GM21717 (cell line): ENCODE measurements at regions not wholly inside any gene's neighbourhood (a gene's known extent, or its start where the extent isn't known, plus 50 kb on each side); places are given as distances from the start of the nearest gene placed in this dataset.

ENCODE experiments used
- ATAC-seq: cut with Tn5 transposase; IDR thresholded peaks from one replicate; pipeline ENCODE4 v1.9.1; 2021; ENCODE audit warnings: mild to moderate bottlenecking, moderate library complexity; ENCODE audit not compliant: unreplicated experiment

DNA sequence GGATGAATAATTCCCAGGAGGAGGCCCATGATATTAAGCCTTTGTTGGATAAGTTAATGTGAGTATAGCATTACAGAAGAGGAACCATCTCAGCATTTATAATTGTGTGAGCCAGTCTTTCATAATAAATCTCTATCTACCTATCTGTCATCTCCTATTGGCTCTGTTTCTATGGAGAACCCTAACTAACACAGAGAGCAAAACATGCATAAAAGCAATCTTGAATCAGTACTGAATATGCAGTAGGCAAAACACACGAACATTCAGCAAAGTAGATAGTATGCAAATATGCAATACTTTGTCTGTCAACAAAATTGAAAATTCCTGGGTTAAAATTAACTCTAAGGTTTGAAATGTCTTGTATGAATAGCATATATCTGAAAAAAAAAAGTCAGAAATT is 966.3 kb downstream of the DIAPH3 start:
- ATAC-seq = no peak

DNA sequence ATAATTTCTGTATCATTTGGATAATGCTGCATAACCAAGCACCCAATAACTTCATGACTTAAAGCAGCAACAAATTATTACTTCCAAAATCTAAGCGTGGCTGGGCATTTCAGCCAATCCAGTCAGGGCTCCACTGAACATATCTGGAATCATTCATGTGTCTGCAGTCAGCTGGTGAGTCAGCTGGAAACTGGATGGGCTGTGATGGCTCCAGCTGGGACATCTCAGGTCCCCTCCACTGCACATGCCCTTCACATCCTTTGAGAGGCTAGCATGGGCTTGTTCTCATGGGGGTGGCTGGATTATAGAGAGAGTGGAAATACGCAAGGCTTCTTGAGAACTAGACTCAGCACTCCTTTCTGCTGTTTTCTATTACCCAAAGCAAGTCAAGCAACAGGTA is 961.9 kb downstream of the DIAPH3 start:
- ATAC-seq = no peak

DNA sequence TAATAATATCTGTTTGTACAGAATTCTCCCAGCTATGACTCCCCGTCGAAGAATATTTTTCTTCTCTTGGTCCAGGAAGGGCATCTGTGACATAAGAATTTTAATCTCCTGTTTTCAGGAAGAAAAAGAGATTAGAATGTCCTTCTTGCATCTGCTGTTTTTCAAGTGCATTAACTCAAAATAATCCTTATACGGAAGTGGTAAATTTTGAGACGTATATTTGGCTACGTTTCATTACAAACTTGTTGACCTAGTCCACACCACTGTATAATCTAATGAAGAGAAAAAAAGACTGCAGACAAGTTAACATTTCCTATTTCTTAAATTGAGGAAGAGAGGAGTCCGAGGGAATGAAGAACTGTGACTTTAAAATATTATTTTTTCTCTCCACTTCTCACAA is 959.9 kb downstream of the DIAPH3 start:
- ATAC-seq = no peak

DNA sequence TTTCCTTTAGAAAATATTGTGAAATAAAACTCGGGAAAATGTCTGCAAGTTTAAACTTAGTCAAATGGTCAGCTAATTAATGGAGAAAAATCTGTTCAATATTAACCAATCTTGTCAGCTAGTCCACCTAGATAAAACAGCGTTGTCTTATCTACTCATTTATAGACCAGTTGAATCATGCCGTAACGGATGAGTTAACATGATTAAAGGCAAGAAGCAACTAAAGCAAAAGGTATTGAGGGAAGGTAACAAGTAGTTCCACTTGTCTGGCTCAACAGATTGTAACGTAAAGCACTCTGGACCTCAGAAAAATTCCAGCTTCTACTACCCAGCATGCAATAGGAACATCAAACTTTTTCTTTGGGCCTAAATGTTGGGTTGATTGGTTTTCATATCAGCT is 958.2 kb downstream of the DIAPH3 start:
- ATAC-seq = no peak

DNA sequence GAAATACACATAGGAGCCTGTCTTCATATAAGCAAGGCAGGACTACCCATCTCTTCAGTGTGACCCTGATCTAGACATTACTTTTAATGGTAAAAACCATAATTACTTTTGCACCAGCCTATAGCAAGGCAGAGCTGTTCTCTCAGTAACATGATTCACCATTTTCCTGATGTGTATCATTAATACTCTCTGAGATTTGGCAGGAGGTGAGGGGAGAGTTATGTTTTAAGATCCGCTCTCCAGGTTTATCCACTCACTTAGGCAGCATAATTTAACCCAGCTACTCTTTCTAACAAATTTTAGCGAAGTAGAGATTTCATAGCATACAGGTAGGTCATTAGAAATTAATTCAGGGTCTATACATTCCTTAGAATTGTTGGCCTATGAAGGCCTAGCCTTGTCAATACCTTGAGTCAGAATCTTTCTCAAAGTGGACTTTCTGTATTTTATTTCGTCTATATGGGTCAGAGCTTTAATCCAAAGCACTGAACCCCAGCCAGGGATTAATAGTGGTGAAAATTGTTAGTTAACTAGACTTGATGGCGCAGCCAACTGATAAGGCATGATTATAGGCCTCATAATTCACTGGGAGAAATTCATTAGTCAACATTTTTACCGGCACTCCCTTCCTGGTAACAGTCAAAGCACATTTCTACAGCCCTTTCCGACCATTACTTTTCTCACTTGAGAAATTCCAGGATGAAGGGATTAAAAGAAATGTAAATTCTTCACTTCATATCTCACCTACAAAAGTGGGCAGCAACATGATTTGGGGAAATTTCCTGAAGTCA is 955.1 kb downstream of the DIAPH3 start:
- no peak for ATAC-seq

DNA sequence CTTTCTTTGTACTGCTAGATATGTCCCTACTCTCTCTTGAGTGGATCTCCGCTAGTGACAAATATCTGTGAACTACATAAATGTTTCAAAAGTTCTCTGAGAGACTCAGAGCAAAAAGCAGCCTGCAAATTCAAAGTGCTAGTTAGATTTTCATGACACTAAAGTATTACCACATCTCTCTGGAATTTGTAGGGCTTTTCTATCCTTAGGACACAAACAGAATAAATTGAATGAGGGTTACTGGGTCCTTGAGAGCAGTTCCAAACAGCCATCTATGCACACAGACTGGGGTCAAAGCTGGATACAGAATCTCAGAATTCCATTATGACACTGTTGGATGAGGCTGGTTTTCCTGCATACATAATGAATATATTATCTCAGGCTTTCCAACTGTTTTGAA is 953.2 kb downstream of the DIAPH3 start:
- ATAC-seq = no peak

- ATAC-seq = no peak
Observed at GRCh38 chr13:59211606-59212005, 952.1 kb downstream of the DIAPH3 start.

- ATAC-seq = no peak
Observed at GRCh38 chr13:59229401-59229800, 934.3 kb downstream of the DIAPH3 start.

DNA sequence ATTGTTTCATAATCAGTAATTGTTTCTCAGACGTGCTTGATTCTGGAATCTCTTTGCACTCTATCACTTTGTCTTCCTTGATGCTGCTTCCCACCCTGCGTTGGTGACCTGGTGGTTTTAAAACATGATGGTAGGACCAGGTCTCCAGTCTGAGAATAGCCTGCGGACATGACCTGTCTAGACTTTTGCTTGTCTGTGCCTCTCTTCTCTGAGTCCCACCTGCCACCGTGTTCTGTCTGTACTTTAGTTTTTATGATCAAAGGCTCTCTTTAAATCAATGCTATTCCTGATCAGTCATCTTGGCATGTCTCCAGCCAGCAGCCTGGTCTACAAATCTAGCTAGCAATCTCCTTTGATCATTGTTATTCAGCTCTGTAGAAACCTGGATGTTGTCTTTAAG is 933.9 kb downstream of the DIAPH3 start:
- no peak for ATAC-seq

DNA sequence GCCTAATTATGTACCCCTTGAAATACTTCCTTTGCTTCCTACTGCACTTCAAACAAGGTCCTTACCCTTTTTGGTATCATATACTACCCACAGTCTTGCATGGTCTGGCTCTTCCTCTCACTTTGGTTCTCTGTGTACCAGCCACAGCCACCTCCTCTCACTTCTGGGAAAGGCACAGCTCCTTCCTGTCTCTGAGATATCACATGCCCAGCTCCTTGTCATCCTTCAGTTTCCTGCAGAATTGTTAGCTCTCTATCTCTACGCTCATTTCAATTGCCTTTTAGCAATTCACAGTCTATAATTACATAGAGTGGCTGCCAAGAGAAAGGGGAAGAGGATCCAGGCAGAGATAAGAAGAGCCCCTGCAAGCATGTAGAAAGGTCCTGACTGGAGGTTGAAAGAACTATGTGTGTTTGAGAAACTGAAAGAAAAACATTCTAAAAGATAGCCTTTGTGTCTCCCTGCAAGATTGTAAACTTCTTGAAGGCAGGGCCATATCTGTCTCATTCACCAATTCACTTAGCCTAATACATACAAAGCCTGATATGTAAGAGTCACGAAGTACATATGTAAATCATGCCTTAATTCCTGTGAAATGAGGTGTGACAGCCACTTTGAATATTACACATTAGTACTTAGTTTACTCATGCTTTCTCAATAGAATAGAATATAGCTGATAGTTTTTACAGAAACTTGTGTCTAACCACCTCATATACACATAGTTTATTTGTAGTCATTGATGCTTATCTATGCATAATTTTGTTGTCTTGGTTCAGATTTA is 933.1 kb downstream of the DIAPH3 start:
- no peak for ATAC-seq

DNA sequence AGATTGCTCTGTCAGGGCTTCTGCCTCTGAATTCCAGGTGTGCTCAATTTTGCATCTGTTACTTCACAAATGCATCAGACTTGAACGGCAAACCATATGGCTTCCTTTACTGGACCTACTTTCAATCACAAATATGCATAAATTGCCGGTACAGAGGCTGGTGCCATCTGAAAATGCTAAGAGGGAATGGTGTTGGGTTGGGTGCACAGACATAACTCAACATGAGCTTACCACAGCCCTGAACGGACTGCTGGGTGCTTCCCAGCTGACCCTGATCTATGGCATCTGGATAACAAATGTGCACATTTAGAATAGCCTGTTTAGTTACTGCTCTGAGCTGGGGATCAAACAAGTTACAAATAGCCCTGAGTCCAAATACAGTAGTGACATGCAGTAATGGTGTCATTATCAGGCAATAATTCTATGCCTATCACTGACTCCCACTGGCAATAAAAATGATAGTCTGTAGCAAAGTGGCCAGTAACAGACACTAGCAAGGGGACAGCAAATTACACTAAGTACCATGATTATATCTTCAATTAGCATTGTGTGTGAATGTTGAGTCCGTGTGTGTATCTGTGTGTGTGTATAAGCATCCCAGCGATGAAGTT is 927.3 kb downstream of the DIAPH3 start:
- no peak for ATAC-seq

DNA sequence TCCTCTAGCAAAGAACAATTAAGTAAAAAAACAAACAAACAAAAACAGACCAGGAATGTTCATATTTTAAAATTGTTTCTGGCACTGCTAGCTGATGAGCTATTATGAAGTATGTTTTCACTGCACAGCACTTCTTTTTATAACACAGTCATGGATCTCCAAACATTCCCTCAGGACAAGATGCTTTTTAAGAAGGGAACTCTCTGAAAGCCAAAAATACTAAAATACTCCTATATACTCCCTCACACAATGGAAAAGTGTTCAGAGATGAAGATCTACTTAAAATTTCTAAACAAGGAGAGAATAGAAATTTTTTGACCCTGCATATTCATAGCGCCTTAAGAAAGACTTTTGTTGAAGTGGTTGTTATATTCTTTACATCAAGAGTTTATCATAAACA is 926.8 kb downstream of the DIAPH3 start:
- ATAC-seq = no peak

DNA sequence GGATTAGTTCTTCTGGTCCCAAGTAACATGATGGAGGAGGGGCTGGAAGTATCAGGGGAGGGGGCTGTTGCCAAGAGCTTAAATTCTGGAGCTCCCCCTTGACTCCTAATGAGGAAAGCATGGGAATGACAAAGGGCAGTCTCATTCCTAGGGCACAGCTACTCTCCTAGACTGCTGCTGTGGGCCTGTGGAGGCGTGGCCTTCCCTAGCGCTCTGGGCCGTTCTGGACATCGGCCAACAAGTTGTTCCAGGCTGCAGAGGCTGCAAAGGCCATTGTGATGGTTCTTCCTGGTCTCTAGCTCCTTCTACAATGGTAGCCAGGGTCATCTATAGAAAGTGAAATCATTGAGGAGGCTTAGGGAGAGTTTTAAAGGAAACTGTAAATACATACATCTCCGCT is 916.6 kb downstream of the DIAPH3 start:
- no peak for ATAC-seq

GRCh38 chr13:59250336-59251189 is 913.2 kb downstream of the DIAPH3 start:
- no peak for ATAC-seq

- ATAC-seq = no peak
Observed at GRCh38 chr13:59259165-59260000, 904.3 kb downstream of the DIAPH3 start.

GRCh38 chr13:59261928-59262488 is 901.7 kb downstream of the DIAPH3 start:
- no peak for ATAC-seq

DNA sequence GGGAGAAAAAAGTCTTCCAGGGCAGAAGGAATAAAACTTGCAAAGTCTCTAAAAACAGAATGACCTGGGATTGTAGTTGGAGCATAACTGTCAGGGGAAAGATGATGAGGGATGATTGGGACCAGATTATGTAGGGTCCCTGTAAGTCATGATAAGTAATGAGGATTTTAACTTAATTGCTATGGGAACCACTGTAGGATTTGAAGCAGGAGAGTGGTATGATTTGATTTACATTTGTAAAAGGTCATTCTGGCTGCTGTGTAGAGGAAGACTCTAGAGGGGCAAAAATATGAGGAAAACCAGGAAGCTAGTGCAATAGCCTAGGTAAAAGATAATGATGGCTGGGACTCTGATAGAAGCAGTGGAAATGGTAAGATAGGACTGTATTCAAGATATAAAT is 900.2 kb downstream of the DIAPH3 start:
- ATAC-seq = no peak

- no peak for ATAC-seq
Observed at GRCh38 chr13:59266478-59267063, 897.2 kb downstream of the DIAPH3 start.

DNA sequence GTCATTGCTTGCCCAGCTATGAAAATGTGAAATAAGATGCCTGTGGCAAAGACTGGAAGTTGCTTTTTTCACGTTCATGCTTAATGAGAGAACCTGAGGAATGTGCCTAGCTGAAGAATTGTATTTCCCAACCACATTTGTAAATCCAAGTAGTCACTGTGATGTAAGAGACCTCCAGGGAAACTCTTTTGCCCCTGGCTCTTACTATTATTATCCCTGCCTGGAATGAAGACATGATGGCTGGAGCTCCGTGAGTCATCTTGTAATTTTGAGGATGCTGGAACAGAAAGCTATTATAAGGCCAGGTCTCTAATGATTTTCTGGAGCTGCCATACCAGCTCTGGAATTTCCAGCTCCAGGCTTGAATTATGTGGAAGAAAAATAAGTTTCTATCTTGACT is 894.3 kb downstream of the DIAPH3 start:
- ATAC-seq = no peak
